Activated T-helper 17 cell treated with anti-CD3 and anti-CD28 coated beads, Interleukin-2, amount 50 U/mL, for 72 hours (primary cell): ENCODE measurements at regions not wholly inside any gene's neighbourhood (a gene's known extent, or its start where the extent isn't known, plus 50 kb on each side); places are given as distances from the start of the nearest gene placed in this dataset.
A peak's percentile ranks its signal among the peaks of the same experiment; 100 is the strongest.
"Not testable (repeated sequence)": the region's sequence is repeated elsewhere in the genome, so short reads cannot be mapped to it uniquely, and the experiment has no call there.

Source experiments
- ATAC-seq: fragments of 150-1000 bp; cut with Tn5 transposase; replicated peaks from 2 replicates; pipeline ENCODE4 v1.10.0; 2021; ENCODE audit warnings: mild to moderate bottlenecking, moderate library complexity
- H3K27ac Mint-ChIP-seq: one replicate; pipeline ENCODE4 v1.8.0; 2022; ENCODE audit warnings: mixed read lengths
- H3K27me3 Mint-ChIP-seq: one replicate; pipeline ENCODE4 v1.8.0; 2022; ENCODE audit warnings: mixed read lengths
- H3K36me3 Mint-ChIP-seq: one replicate; pipeline ENCODE4 v1.8.0; 2022; ENCODE audit warnings: low read depth, mild to moderate bottlenecking, mixed read lengths
- H3K4me1 Mint-ChIP-seq: one replicate; pipeline ENCODE4 v1.8.0; 2022; ENCODE audit warnings: mixed read lengths
- H3K4me3 Mint-ChIP-seq: one replicate; pipeline ENCODE4 v1.8.0; 2022; ENCODE audit warnings: mild to moderate bottlenecking, mixed read lengths
- H3K9me3 Mint-ChIP-seq: one replicate; pipeline ENCODE4 v1.8.0; 2022; ENCODE audit warnings: mixed read lengths

DNA sequence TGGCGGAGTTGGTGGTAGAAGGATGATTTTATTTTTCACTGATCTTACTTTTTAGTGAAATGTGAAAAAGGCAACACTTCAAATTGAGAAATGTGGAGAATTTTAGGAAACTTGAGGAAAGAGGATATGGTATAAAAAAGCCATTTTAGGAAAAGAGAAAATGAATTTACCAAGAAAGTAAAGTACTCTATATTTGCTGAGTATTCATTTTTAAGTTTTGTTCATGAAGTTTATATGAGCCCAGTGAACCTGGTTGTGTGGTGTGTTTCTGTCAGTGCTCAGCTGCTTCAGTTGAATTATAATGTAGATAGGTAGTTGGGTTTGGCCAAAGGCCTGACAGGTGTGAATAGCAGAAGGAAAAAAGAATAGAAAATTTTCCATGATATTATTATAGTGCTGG is 345.5 kb upstream of the FSTL5 start:
- no peaks in the 10 kb centered on the region for H3K27me3 Mint-ChIP-seq
- H3K4me1 Mint-ChIP-seq: no peaks in the 10 kb centered on the region
- no peak overlapping the region for H3K27ac Mint-ChIP-seq
- H3K36me3 Mint-ChIP-seq: no peaks in the 10 kb centered on the region
- H3K4me3 Mint-ChIP-seq: no peak overlapping the region
- H3K9me3 Mint-ChIP-seq: no peaks in the 10 kb centered on the region
- ATAC-seq: no peak

DNA sequence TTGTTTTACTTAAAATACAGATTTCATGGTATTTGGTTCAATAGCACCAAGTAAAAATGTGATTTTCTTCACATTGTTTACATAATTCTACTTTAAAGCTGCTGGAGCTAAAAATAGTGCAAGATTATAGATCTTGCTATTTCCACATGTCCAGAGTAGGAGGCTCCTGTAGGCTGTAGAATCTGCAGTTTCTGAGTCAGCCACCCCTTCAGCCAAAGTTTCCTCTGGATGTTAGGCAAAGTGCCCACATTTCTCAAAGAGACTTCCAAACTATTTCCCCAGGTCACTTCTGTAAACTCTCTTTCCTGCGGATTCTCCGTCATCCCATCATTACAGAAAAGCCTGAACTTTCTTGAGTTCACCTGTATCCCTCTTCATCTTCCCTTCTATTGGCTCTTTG is 342.5 kb upstream of the FSTL5 start:
- H3K9me3 Mint-ChIP-seq: no peaks in the 10 kb centered on the region
- no peaks in the 10 kb centered on the region for H3K4me1 Mint-ChIP-seq
- no peak overlapping the region for H3K27ac Mint-ChIP-seq
- no peak for ATAC-seq
- H3K27me3 Mint-ChIP-seq: peaks cover 5% of the 10 kb centered on the region
- H3K36me3 Mint-ChIP-seq: no peaks in the 10 kb centered on the region
- H3K4me3 Mint-ChIP-seq: no peak overlapping the region

DNA sequence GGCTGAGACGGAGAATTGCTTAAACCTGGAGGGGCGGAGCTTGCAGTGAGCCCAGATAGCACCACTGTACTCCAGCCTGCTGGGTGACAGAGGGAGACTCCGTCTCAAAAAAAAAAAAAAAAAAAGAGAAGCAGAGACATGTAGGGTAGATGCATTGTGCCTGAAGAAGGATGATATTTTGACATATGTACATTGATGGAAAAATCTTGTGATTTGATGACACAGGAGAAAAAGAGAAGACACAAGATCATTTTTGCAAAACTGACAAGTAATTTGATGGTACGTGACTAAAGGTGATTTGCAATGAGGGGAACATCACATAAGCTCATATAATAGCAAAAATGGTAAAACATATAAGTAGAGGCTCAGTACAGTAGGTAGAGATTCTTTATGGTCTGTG is 340.1 kb upstream of the FSTL5 start:
- Mint-ChIP-seq H3K27me3 (peaks cover 5% of the 10 kb centered on the region), H3K9me3 (no peaks in the 10 kb centered on the region), H3K4me3 (no peak overlapping the region), H3K4me1 (no peaks in the 10 kb centered on the region), H3K27ac (no peak overlapping the region), H3K36me3 (no peaks in the 10 kb centered on the region)
- no peak for ATAC-seq

DNA sequence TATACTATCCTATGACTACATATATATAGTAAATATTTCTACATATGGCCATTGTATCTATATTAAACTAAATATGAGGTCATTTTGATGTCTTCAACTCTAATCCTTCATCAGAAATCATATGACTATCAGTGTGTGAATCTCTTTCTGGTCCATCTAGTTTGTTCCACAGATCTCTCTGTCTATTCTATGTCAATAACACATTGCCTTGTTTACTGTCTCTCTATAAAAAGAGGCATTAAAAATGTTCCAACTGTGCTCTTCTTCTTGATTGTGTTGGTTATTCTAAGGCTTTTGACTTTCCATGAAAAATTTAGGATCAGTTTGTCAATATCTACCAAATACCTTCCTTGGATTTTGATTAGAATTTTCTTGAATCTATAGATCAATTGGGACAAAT is 338.3 kb upstream of the FSTL5 start:
- H3K4me1 Mint-ChIP-seq: no peaks in the 10 kb centered on the region
- H3K4me3 Mint-ChIP-seq: no peak overlapping the region
- H3K27ac Mint-ChIP-seq: no peak overlapping the region
- no peak for ATAC-seq
- no peaks in the 10 kb centered on the region for H3K9me3 Mint-ChIP-seq
- no peaks in the 10 kb centered on the region for H3K36me3 Mint-ChIP-seq
- H3K27me3 Mint-ChIP-seq: peaks cover 5% of the 10 kb centered on the region

DNA sequence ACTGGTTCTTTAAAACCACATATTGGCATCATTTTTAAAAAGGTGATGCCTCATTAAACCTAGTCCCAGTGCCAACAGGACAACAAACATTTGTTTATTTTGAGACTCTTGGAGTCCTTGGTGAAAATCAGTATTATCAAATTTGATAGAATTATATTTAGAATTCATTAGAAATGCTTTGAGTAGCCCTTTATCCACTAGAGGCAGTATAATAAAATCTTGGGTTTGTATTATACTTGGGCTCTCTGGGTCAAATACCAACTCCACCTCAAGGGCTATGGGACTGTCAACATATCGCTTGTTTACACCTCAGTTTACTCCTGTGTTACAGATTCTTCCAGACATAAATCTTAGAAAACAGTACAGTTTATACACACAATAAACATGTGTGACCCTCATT is 335.7 kb upstream of the FSTL5 start:
- ATAC-seq: no peak
- H3K36me3 Mint-ChIP-seq: no peaks in the 10 kb centered on the region
- no peaks in the 10 kb centered on the region for H3K4me1 Mint-ChIP-seq
- H3K27ac Mint-ChIP-seq: no peak overlapping the region
- H3K27me3 Mint-ChIP-seq: peaks cover 5% of the 10 kb centered on the region
- H3K4me3 Mint-ChIP-seq: no peak overlapping the region
- H3K9me3 Mint-ChIP-seq: no peaks in the 10 kb centered on the region

DNA sequence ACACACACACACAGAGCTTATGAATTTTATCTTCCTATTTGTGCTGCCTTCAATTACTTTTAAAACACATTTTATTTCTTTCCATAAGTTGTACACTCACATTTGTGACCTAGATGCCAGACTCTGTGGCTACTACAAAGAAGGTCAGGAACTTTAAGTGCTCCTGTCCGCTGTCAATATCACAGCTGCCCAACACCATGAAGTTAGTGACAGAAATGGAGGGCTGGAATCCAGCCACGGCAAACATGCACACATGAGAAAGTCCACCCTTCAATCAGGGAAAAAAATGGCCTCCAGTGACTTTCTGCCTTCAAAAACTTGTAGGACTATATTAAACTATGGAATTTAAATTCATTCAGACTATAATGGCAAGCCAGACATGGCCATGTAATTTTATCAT is 334.4 kb upstream of the FSTL5 start:
- Mint-ChIP-seq H3K4me3 (no peak overlapping the region), H3K4me1 (no peaks in the 10 kb centered on the region), H3K27ac (no peak overlapping the region), H3K9me3 (no peaks in the 10 kb centered on the region), H3K36me3 (no peaks in the 10 kb centered on the region), H3K27me3 (peaks cover 1% of the 10 kb centered on the region)
- ATAC-seq: no peak

DNA sequence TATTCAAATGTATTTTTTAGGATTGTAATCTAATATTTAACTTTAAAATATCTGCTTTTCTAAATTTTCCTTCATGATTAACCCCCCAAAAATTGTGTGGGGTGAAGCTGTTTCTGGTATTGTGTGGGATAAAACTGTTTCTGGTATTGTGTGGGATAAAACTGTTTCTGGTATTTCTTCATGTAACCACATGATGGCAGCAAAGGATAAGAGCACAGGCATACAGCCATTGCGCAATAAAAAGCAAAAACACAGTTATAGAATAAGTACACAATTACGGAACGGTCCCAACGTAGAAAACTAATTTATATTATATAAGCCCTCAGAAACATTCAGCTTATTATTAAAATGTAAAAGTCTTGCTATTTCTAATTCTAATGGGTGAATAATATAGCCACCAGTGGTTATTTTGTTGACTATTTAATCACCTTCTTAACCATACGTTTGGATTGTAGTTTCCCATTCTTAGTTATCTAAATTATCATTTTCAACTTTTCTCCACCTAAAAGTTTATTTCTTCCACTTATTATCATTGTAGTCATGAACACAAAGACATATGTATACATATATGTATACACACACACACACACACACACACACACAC is 333.9 kb upstream of the FSTL5 start:
- no peak overlapping the region for H3K27ac Mint-ChIP-seq
- ATAC-seq: peak; percentile 42
- no peaks in the 10 kb centered on the region for H3K9me3 Mint-ChIP-seq
- no peaks in the 10 kb centered on the region for H3K27me3 Mint-ChIP-seq
- no peaks in the 10 kb centered on the region for H3K36me3 Mint-ChIP-seq
- H3K4me3 Mint-ChIP-seq: no peak overlapping the region
- H3K4me1 Mint-ChIP-seq: no peaks in the 10 kb centered on the region

DNA sequence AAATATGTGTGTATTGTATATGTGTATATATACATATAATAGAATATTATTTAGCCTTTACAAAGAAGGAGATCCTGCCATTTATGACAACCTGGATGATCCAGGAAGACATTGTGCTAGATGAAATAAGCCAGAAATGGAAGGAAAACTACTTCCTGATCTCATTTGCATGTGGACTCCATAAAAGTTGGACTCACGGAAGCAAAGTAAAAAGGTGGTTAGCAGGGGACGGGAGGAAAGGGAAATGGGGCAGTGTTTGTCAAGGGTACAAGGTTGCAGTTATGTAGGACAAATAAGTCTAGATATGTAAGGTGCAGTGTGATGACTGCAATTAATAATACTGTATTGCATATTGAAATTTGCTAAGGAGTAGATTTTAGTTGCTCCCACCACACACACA is 331.1 kb upstream of the FSTL5 start:
- Mint-ChIP-seq H3K4me3 (no peak overlapping the region), H3K27me3 (no peaks in the 10 kb centered on the region), H3K9me3 (no peaks in the 10 kb centered on the region), H3K36me3 (no peaks in the 10 kb centered on the region), H3K27ac (no peak overlapping the region), H3K4me1 (no peaks in the 10 kb centered on the region)
- ATAC-seq: no peak

DNA sequence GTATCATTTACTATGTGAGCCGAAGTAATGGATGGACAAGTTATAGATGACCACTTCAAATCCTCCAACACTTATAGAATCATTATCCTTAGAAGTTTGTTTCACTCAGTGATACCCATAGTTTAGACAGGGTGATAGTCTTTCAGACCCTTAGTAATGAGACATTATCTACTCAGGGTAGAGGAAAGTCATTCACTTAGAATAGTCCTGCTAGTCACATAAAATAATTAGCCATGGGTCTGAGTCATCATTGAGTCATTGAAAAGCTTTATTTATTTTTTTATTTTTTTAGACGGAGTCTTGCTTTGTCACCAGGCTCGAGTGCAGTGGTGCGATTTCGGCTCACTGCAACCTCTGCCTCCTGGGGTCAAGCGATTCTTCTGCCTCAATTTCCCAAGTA is 321.7 kb upstream of the FSTL5 start:
- Mint-ChIP-seq H3K4me3 (no peak overlapping the region), H3K36me3 (no peaks in the 10 kb centered on the region)
- ATAC-seq: no peak

DNA sequence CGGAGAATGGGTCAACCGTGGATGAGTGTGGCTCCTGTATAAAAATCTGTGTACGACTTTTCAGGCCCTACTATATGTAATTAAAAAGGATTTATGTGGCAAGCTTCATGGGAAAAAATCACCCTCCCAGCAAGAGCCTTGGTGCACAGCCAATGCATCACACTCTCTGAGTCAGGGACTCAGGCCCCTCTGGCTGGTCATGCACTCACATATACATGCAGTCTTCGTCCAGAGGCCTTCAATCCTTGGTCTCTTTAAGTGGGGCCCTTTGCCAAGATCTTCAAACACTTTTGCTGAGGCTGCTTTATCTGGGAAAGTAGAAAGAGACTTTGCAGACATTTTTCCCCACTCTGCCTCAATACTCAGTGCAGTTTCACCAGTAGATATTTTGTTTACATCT is 311.4 kb upstream of the FSTL5 start:
- no peaks in the 10 kb centered on the region for H3K27me3 Mint-ChIP-seq
- no peaks in the 10 kb centered on the region for H3K9me3 Mint-ChIP-seq
- no peaks in the 10 kb centered on the region for H3K36me3 Mint-ChIP-seq
- H3K4me3 Mint-ChIP-seq: no peak overlapping the region
- ATAC-seq: no peak
- H3K27ac Mint-ChIP-seq: no peak overlapping the region
- no peaks in the 10 kb centered on the region for H3K4me1 Mint-ChIP-seq

More for the DNA sequence above, 321.7 kb upstream of the FSTL5 start:
- Mint-ChIP-seq H3K27ac (no peak overlapping the region), H3K9me3 (no peaks in the 10 kb centered on the region), H3K4me1 (no peaks in the 10 kb centered on the region), H3K27me3 (no peaks in the 10 kb centered on the region)

DNA sequence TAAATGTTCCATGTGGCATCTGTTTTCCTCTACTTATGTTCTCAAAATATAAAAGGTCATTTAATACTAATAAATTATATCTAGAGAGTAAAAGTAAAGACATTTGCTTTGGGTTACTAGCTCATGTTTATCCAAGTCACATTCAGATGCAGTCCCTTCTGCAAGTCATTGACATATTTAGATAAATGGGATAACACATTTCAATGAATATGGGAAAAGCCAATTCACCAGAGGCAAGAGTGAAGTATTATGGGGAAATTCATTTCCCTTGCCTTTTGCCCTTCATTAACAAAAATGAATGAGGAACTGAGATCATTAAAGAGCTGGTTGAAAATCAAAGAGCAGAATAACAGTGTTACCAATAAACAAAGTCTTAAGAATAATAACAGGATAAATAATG is 306.2 kb upstream of the FSTL5 start:
- Mint-ChIP-seq H3K27me3 (no peaks in the 10 kb centered on the region), H3K9me3 (no peaks in the 10 kb centered on the region), H3K36me3 (no peaks in the 10 kb centered on the region), H3K27ac (no peak overlapping the region), H3K4me1 (no peaks in the 10 kb centered on the region), H3K4me3 (no peak overlapping the region)
- ATAC-seq: no peak

DNA sequence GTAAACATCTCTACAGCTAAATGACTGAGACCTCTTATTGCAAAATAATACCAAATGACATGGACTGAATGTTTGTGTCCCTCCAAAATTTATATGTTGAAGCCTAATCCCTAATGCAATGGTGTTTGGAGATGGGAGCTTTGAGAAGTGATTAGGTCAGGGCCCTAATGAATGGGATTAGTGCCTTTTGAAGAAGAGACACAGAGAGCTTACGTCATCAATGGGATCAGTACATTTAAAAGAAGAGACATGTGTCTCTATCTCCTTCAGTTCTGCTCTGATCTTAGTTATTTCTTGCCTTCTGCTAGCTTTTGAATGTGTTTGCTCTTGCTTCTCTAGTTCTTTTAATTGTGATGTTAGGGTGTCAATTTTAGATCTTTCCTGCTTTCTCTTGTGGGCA is 301.6 kb upstream of the FSTL5 start:
- not testable (repeated sequence) for H3K4me1 Mint-ChIP-seq, H3K36me3 Mint-ChIP-seq, ATAC-seq, H3K9me3 Mint-ChIP-seq, H3K27me3 Mint-ChIP-seq, H3K4me3 Mint-ChIP-seq, H3K27ac Mint-ChIP-seq

DNA sequence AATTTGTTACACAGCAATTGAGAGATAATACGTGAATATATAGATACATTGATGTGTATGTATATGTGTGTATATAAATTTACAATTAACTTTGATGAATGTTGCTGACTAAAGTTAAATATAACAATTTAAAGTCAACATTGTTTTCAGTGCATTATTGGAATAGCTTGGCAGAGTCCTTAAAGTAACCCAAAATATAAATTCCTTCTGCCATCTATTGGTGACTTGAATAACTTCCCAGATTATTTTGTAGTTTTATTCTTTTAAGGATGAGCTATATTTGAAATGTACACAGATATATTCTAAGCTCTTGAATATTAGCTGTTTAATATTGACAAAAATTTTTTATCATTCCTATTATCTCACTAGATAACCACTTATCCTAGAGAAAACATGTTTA is 298.2 kb upstream of the FSTL5 start:
- Mint-ChIP-seq H3K4me3 (no peak overlapping the region), H3K9me3 (no peaks in the 10 kb centered on the region)
- ATAC-seq: no peak

DNA sequence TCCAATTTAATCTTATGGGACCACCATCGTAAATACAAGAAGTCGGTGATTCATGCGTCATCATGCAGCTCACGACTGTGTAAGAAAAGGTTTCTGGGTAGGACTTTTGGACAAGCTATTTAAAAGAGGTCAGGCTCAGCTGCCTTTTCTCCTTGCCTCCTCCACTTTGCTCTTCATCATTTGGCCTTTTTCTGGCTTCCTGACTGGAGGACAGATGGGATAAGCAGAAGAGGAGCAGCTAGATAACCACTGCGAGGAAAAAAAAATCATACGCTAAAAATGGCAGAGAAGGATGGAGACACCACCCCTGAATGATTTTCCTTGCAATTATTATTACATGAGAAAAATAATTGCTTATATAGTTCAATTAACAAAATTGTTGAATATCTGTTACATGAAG is 294.3 kb upstream of the FSTL5 start:
- H3K9me3 Mint-ChIP-seq: no peaks in the 10 kb centered on the region
- no peaks in the 10 kb centered on the region for H3K36me3 Mint-ChIP-seq
- no peak for ATAC-seq
- H3K4me3 Mint-ChIP-seq: no peak overlapping the region
- H3K27ac Mint-ChIP-seq: no peak overlapping the region
- no peaks in the 10 kb centered on the region for H3K4me1 Mint-ChIP-seq
- H3K27me3 Mint-ChIP-seq: no peaks in the 10 kb centered on the region

More for the DNA sequence above, 298.2 kb upstream of the FSTL5 start:
- Mint-ChIP-seq H3K27me3 (no peaks in the 10 kb centered on the region), H3K27ac (no peak overlapping the region), H3K4me1 (no peaks in the 10 kb centered on the region), H3K36me3 (no peaks in the 10 kb centered on the region)

DNA sequence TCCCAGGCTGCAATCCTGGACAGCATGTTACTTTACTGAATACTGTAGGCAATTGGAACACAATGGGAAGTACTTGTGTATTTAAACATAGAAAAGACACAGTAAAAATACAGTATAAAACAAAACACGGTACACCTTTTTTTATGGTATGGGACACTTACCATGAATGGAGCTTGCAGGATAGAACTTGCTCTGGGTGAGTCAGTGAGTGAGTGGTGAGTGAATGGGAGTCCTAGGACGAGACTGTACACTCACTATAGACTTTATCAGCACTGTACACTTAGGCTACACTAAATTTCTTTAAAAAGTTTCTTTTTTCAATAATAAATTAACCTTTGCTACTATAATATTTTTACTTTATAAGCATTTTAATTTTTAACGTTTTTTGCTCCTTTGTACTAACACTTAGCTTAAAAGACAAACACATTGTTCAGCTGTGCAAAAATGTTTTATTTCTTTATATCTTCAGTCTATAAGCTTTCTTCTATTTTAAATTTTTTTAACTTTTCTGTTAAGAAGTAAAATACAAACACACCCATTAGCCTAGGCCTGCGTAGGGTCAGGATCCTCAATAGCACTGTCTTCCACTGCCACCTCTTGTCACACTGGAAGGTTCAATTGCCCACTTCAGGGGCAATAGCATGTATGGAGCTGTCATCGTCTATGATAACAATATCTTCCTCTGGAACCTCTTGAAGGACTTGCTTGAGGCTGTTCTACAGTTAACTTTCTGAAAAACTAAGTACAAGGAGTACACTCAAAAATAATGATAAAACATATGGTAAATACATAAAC is 293.5 kb upstream of the FSTL5 start:
- H3K4me1 Mint-ChIP-seq: no peaks in the 10 kb centered on the region
- no peaks in the 10 kb centered on the region for H3K27me3 Mint-ChIP-seq
- no peaks in the 10 kb centered on the region for H3K9me3 Mint-ChIP-seq
- no peak overlapping the region for H3K4me3 Mint-ChIP-seq
- no peaks in the 10 kb centered on the region for H3K36me3 Mint-ChIP-seq
- H3K27ac Mint-ChIP-seq: no peak overlapping the region
- ATAC-seq: no peak
